WTC11 (cell line): ENCODE measurements at regions not wholly inside any gene's neighbourhood (a gene's known extent, or its start where the extent isn't known, plus 50 kb on each side); places are given as distances from the start of the nearest gene placed in this dataset.

ENCODE experiments used
- ATAC-seq: fragments of 200-7000 bp; cut with Tn5 transposase; 2 replicates; pipeline ENCODE4 v1.10.0; 2021; ENCODE audit warnings: mild to moderate bottlenecking, moderate library complexity
- CTCF ChIA-PET: fragments of 300-600 bp; sonication (Branson Sonifier 250); formaldehyde crosslinking; loops from one replicate; lab custom pipeline; 2021; ENCODE audit warnings: antibody characterized with exemption; lab: Charles Lee
- POLR2A ChIA-PET: fragments of 350-600 bp; sonication (Branson Sonifier 250); formaldehyde crosslinking; loops from one replicate; lab custom pipeline; 2021; ENCODE audit warnings: antibody characterized with exemption; lab: Charles Lee
- DNase-seq: peaks from one replicate; pipeline ENCODE4 v3.0.0; 2021; ENCODE audit warnings: low spot score
- H3K27ac Mint-ChIP-seq: 2 replicates; pipeline ENCODE4 v1.8.0; 2021; ENCODE audit warnings: mixed read lengths
- H3K27me3 Mint-ChIP-seq: 2 replicates; pipeline ENCODE4 v1.8.0; 2021; ENCODE audit warnings: low read depth, mild to moderate bottlenecking, moderate library complexity, mixed read lengths
- H3K36me3 Mint-ChIP-seq: 2 replicates; pipeline ENCODE4 v1.8.0; 2021; ENCODE audit warnings: mixed read lengths
- H3K4me1 Mint-ChIP-seq: 2 replicates; pipeline ENCODE4 v1.8.0; 2022; ENCODE audit warnings: mixed read lengths
- H3K4me3 Mint-ChIP-seq: 2 replicates; pipeline ENCODE4 v1.8.0; 2021; ENCODE audit warnings: mild to moderate bottlenecking, moderate library complexity, mixed read lengths
- H3K9me3 Mint-ChIP-seq: 2 replicates; pipeline ENCODE4 v1.8.0; 2021; ENCODE audit warnings: mixed read lengths
- ATF2 ChIP-seq: sonication (generic); formaldehyde crosslinking; IDR thresholded peaks from 2 replicates; pipeline ENCODE4 v1.8.1; 2022; ENCODE audit warnings: low read depth, missing genetic modification reagents, borderline replicate concordance
- E2F4 ChIP-seq: sonication (generic); formaldehyde crosslinking; IDR thresholded peaks from 2 replicates; pipeline ENCODE4 v1.8.1; 2022; ENCODE audit warnings: low read depth, mild to moderate bottlenecking, moderate library complexity, missing genetic modification reagents, borderline replicate concordance
- HMGA2 ChIP-seq: fragments of 250-450 bp; sonication (Bioruptor Pico); IDR thresholded peaks from 2 replicates; pipeline ENCODE4 v1.4.0; 2021; ENCODE audit warnings: mild to moderate bottlenecking, moderate library complexity
- MLX ChIP-seq: sonication (generic); formaldehyde crosslinking; IDR thresholded peaks from 2 replicates; pipeline ENCODE4 v1.8.1; 2023; ENCODE audit warnings: mild to moderate bottlenecking, missing genetic modification reagents, moderate library complexity
- NFE2L1 ChIP-seq: sonication (generic); formaldehyde crosslinking; IDR thresholded peaks from 2 replicates; pipeline ENCODE4 v1.8.1; 2023; ENCODE audit warnings: missing genetic modification reagents
- OVOL2 ChIP-seq: fragments of 250-450 bp; sonication (Bioruptor Pico); IDR thresholded peaks from 2 replicates; pipeline ENCODE4 v1.9.0; 2021; ENCODE audit warnings: mild to moderate bottlenecking, borderline replicate concordance
- PRDM15 ChIP-seq: sonication (generic); formaldehyde crosslinking; IDR thresholded peaks from 2 replicates; pipeline ENCODE4 v1.8.0; 2022; ENCODE audit warnings: missing genetic modification reagents
- SMAD3 ChIP-seq: sonication (generic); formaldehyde crosslinking; IDR thresholded peaks from 2 replicates; pipeline ENCODE4 v1.8.0; 2022; ENCODE audit warnings: missing genetic modification reagents, mild to moderate bottlenecking, borderline replicate concordance
- SMAD4 ChIP-seq: sonication (generic); formaldehyde crosslinking; IDR thresholded peaks from 2 replicates; pipeline ENCODE4 v1.8.0; 2022; ENCODE audit warnings: mild to moderate bottlenecking, missing genetic modification reagents
- TCF7 ChIP-seq: sonication (generic); formaldehyde crosslinking; IDR thresholded peaks from 2 replicates; pipeline ENCODE4 v1.8.0; 2022; ENCODE audit warnings: mild to moderate bottlenecking, low read depth, missing genetic modification reagents, moderate library complexity
- TEAD1 ChIP-seq: sonication (generic); formaldehyde crosslinking; IDR thresholded peaks from 2 replicates; pipeline ENCODE4 v1.8.0; 2022; ENCODE audit warnings: mild to moderate bottlenecking, missing genetic modification reagents
- USF1 ChIP-seq: sonication (generic); formaldehyde crosslinking; IDR thresholded peaks from 2 replicates; pipeline ENCODE4 v1.8.0; 2022; ENCODE audit warnings: mild to moderate bottlenecking, missing genetic modification reagents
- ZNF138 ChIP-seq: sonication (generic); formaldehyde crosslinking; conservative IDR thresholded peaks from 2 replicates; pipeline ENCODE4 v1.8.1; 2022; ENCODE audit warnings: mild to moderate bottlenecking, moderate library complexity, missing genetic modification reagents
- ZNF317 ChIP-seq: sonication (generic); formaldehyde crosslinking; IDR thresholded peaks from 2 replicates; pipeline ENCODE4 v1.8.1; 2023; ENCODE audit warnings: low read depth, mild to moderate bottlenecking, moderate library complexity, missing genetic modification reagents, borderline replicate concordance
- ZNF396 ChIP-seq: fragments of 250-450 bp; sonication (Bioruptor Pico); IDR thresholded peaks from 2 replicates; pipeline ENCODE4 v1.8.0; 2021; ENCODE audit warnings: mild to moderate bottlenecking, moderate library complexity, borderline replicate concordance
- ZNF416 ChIP-seq: fragments of 250-450 bp; sonication (Bioruptor Pico); IDR thresholded peaks from 2 replicates; pipeline ENCODE4 v1.9.0; 2021; ENCODE audit warnings: mild to moderate bottlenecking, inconsistent platforms
- ZNF423 ChIP-seq: fragments of 250-450 bp; sonication (Bioruptor Pico); IDR thresholded peaks from 2 replicates; pipeline ENCODE4 v2.1.2; 2022; ENCODE audit warnings: mild to moderate bottlenecking, moderate library complexity
- TF ChIP-seq, protein P1 (sequence below): sonication (generic); formaldehyde crosslinking; IDR thresholded peaks from 2 replicates; pipeline ENCODE4 v1.8.0; 2023; ENCODE audit warnings: mild to moderate bottlenecking, missing genetic modification reagents
- TF ChIP-seq, protein P2 (sequence below): sonication (generic); formaldehyde crosslinking; IDR thresholded peaks from 2 replicates; pipeline ENCODE4 v1.8.1; 2022; ENCODE audit warnings: missing genetic modification reagents, borderline replicate concordance

GRCh38 chr13:50375792-50376191, 360.5 kb downstream of the KCNRG start:
- ATAC-seq (no peak), DNase-seq (no peak)
- H3K36me3 Mint-ChIP-seq = peaks cover under 1% of the 10 kb centered on the region
- CTCF ChIA-PET = interaction anchor here (0.7 to 3.0 kb wide), 2 partner anchors 11 to 260 kb away, joined by 3 to 18 read pairs; no protein-coding TSS in a partner anchor
- POLR2A ChIA-PET = no interaction called here
- peaks cover 55% of the 10 kb centered on the region for H3K4me1 Mint-ChIP-seq
- peaks cover under 1% of the 10 kb centered on the region for H3K9me3 Mint-ChIP-seq
- TF ChIP-seq ATF2 (CRISPR knock-in tag) = no peak
- TF ChIP-seq SMAD3 (CRISPR knock-in tag) = no peak
- no peak for TF ChIP-seq TEAD1 (CRISPR knock-in tag)
- no peak for TF ChIP-seq ZNF138
- TF ChIP-seq MLX = no peak
- TF ChIP-seq ZNF416 (CRISPR knock-in tag) = no peak
- TF ChIP-seq HMGA2 (CRISPR knock-in tag) = no peak
- no peak for TF ChIP-seq ZNF396 (CRISPR knock-in tag)
- no peak for TF ChIP-seq ZNF317 (CRISPR knock-in tag)
- TF ChIP-seq, protein P1, sequence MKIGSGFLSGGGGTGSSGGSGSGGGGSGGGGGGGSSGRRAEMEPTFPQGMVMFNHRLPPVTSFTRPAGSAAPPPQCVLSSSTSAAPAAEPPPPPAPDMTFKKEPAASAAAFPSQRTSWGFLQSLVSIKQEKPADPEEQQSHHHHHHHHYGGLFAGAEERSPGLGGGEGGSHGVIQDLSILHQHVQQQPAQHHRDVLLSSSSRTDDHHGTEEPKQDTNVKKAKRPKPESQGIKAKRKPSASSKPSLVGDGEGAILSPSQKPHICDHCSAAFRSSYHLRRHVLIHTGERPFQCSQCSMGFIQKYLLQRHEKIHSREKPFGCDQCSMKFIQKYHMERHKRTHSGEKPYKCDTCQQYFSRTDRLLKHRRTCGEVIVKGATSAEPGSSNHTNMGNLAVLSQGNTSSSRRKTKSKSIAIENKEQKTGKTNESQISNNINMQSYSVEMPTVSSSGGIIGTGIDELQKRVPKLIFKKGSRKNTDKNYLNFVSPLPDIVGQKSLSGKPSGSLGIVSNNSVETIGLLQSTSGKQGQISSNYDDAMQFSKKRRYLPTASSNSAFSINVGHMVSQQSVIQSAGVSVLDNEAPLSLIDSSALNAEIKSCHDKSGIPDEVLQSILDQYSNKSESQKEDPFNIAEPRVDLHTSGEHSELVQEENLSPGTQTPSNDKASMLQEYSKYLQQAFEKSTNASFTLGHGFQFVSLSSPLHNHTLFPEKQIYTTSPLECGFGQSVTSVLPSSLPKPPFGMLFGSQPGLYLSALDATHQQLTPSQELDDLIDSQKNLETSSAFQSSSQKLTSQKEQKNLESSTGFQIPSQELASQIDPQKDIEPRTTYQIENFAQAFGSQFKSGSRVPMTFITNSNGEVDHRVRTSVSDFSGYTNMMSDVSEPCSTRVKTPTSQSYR = no peak
- TF ChIP-seq USF1 = no peak
- TF ChIP-seq E2F4 (CRISPR knock-in tag) = no peak
- TF ChIP-seq NFE2L1 = no peak
- no peak for TF ChIP-seq ZNF423
- no peak for TF ChIP-seq OVOL2 (CRISPR knock-in tag)
- TF ChIP-seq, protein P2, sequence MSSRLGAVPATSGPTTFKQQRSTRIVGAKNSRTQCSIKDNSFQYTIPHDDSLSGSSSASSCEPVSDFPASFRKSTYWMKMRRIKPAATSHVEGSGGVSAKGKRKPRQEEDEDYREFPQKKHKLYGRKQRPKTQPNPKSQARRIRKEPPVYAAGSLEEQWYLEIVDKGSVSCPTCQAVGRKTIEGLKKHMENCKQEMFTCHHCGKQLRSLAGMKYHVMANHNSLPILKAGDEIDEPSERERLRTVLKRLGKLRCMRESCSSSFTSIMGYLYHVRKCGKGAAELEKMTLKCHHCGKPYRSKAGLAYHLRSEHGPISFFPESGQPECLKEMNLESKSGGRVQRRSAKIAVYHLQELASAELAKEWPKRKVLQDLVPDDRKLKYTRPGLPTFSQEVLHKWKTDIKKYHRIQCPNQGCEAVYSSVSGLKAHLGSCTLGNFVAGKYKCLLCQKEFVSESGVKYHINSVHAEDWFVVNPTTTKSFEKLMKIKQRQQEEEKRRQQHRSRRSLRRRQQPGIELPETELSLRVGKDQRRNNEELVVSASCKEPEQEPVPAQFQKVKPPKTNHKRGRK (CRISPR knock-in tag) = no peak
- TF ChIP-seq PRDM15 (CRISPR knock-in tag) = no peak
- no peak for TF ChIP-seq TCF7 (CRISPR knock-in tag)
- no peak for TF ChIP-seq SMAD4 (CRISPR knock-in tag)
- H3K27me3 Mint-ChIP-seq = no peaks in the 10 kb centered on the region
- H3K27ac Mint-ChIP-seq = peak overlapping the region; percentile 78
- no peak overlapping the region for H3K4me3 Mint-ChIP-seq
